ENCODE measurements at regions not wholly inside any gene's neighbourhood (a gene's known extent, or its start where the extent isn't known, plus 50 kb on each side); places are given as distances from the start of the nearest gene placed in this dataset.

DNA sequence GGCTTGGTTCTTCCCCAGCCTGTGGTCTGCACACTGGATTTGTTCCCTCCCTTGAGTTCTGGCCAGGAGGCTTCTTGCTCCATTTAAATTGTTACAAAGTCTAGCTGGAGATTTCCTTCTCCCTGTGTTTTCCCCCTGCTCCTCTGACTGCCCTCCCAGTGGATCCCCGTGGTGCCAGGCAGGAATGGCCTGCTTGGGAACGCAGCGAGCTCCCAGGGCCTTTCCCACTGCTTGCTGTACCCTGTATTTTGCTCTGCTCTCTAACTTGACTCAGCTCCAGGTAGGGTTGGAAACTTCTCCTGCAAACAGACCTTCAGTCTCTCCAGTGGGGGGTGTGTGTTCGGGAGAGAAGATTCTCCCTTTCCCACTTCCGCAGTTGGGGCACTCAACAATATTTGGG, 349.2 kb upstream of the FBXO33 start:
- TF ChIP-seq CTCF (IDR thresholded peaks at IDR 0.05) = no peak
- no peak for TF ChIP-seq POLR2A (IDR thresholded peaks at IDR 0.05)
